ENCODE measurements at regions not wholly inside any gene's neighbourhood (a gene's known extent, or its start where the extent isn't known, plus 50 kb on each side); places are given as distances from the start of the nearest gene placed in this dataset.

- TF ChIP-seq, protein P1, sequence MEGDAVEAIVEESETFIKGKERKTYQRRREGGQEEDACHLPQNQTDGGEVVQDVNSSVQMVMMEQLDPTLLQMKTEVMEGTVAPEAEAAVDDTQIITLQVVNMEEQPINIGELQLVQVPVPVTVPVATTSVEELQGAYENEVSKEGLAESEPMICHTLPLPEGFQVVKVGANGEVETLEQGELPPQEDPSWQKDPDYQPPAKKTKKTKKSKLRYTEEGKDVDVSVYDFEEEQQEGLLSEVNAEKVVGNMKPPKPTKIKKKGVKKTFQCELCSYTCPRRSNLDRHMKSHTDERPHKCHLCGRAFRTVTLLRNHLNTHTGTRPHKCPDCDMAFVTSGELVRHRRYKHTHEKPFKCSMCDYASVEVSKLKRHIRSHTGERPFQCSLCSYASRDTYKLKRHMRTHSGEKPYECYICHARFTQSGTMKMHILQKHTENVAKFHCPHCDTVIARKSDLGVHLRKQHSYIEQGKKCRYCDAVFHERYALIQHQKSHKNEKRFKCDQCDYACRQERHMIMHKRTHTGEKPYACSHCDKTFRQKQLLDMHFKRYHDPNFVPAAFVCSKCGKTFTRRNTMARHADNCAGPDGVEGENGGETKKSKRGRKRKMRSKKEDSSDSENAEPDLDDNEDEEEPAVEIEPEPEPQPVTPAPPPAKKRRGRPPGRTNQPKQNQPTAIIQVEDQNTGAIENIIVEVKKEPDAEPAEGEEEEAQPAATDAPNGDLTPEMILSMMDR (IDR thresholded peaks at IDR 0.05; ENCODE audit: unreplicated experiment in 3 of 3), result no peak
- H3K9me3 Mint-ChIP-seq, result no peaks in the 10 kb centered on the region
- no peak overlapping the region for H3K4me3 Mint-ChIP-seq
- no peaks in the 10 kb centered on the region for H3K27me3 Mint-ChIP-seq (ENCODE audit: low read depth)
- no peak overlapping the region for H3K27ac Mint-ChIP-seq
- no peaks in the 10 kb centered on the region for H3K36me3 Mint-ChIP-seq (ENCODE audit: low read depth)
- H3K4me1 Mint-ChIP-seq, result no peaks in the 10 kb centered on the region
Measured at GRCh38 chr11:90867416-90867815, 644.6 kb upstream of the CHORDC1 start.

- H3K27ac Mint-ChIP-seq, result no peak overlapping the region
- H3K4me1 Mint-ChIP-seq, result no peaks in the 10 kb centered on the region
- H3K36me3 Mint-ChIP-seq (ENCODE audit: low read depth), result no peaks in the 10 kb centered on the region
- H3K9me3 Mint-ChIP-seq, result peaks cover 10% of the 10 kb centered on the region
- H3K4me3 Mint-ChIP-seq, result no peak overlapping the region
- TF ChIP-seq, protein P1 (IDR thresholded peaks at IDR 0.05; ENCODE audit: unreplicated experiment in 3 of 3), result no peak
- H3K27me3 Mint-ChIP-seq (ENCODE audit: low read depth), result no peaks in the 10 kb centered on the region
Measured at GRCh38 chr11:90856790-90857189, 633.9 kb upstream of the CHORDC1 start.

GRCh38 chr11:90855531-90855930 lies 632.7 kb upstream of the CHORDC1 start:
- Mint-ChIP-seq H3K27me3 (ENCODE audit: low read depth) (no peaks in the 10 kb centered on the region), H3K4me3 (no peak overlapping the region), H3K4me1 (no peaks in the 10 kb centered on the region), H3K9me3 (peaks cover 6% of the 10 kb centered on the region), H3K27ac (no peak overlapping the region), H3K36me3 (ENCODE audit: low read depth) (no peaks in the 10 kb centered on the region)
- TF ChIP-seq, protein P1 (IDR thresholded peaks at IDR 0.05; ENCODE audit: unreplicated experiment in 3 of 3), result no peak

GRCh38 chr11:90851196-90851595 lies 628.3 kb upstream of the CHORDC1 start:
- no peaks in the 10 kb centered on the region for H3K9me3 Mint-ChIP-seq

DNA sequence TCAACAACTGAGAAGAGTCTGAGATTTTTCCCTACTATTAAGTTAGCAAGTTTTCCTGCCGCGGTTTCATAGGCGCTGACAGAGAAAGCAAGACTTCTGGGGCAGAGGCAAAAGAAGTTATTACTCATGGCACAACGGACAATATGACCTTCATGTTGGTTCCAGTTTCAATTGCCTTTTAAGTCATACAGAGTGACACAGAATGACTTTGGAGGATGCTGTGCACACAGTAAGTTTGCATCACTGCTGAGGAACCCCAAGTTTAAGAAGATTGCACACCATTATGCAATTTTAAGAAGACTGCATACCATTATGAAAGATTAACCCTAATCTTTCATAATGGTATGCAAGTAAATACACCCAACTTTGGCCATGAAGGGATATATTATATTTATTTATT lies 626.5 kb upstream of the CHORDC1 start:
- TF ChIP-seq, protein P1 (IDR thresholded peaks at IDR 0.05; ENCODE audit: unreplicated experiment in 3 of 3), result no peak
- Mint-ChIP-seq H3K9me3 (no peaks in the 10 kb centered on the region), H3K27me3 (ENCODE audit: low read depth) (no peaks in the 10 kb centered on the region), H3K4me3 (no peak overlapping the region), H3K27ac (no peak overlapping the region), H3K4me1 (no peaks in the 10 kb centered on the region), H3K36me3 (ENCODE audit: low read depth) (no peaks in the 10 kb centered on the region)

More at GRCh38 chr11:90851196-90851595, 628.3 kb upstream of the CHORDC1 start:
- H3K27ac Mint-ChIP-seq, result no peak overlapping the region
- TF ChIP-seq, protein P1 (IDR thresholded peaks at IDR 0.05; ENCODE audit: unreplicated experiment in 3 of 3), result no peak
- H3K36me3 Mint-ChIP-seq (ENCODE audit: low read depth), result no peaks in the 10 kb centered on the region
- H3K27me3 Mint-ChIP-seq (ENCODE audit: low read depth), result no peaks in the 10 kb centered on the region
- H3K4me3 Mint-ChIP-seq, result no peak overlapping the region
- no peaks in the 10 kb centered on the region for H3K4me1 Mint-ChIP-seq

- H3K4me3 Mint-ChIP-seq, result no peak overlapping the region
- H3K36me3 Mint-ChIP-seq (ENCODE audit: low read depth), result no peaks in the 10 kb centered on the region
- no peak overlapping the region for H3K27ac Mint-ChIP-seq
- no peaks in the 10 kb centered on the region for H3K27me3 Mint-ChIP-seq (ENCODE audit: low read depth)
- H3K4me1 Mint-ChIP-seq, result no peaks in the 10 kb centered on the region
- H3K9me3 Mint-ChIP-seq, result no peaks in the 10 kb centered on the region
- TF ChIP-seq, protein P1 (IDR thresholded peaks at IDR 0.05; ENCODE audit: unreplicated experiment in 3 of 3), result no peak
Measured at GRCh38 chr11:90847268-90847886, 624.5 kb upstream of the CHORDC1 start.

Data from nephron (organoid).